Occipital lobe (tissue), 1 donor: ENCODE measurements at regions not wholly inside any gene's neighbourhood (a gene's known extent, or its start where the extent isn't known, plus 50 kb on each side); places are given as distances from the start of the nearest gene placed in this dataset.

Experiments
- DNase-seq: peaks from one replicate; lab custom pipeline; 2025; lab: John Stamatoyannopoulos, UW

DNA sequence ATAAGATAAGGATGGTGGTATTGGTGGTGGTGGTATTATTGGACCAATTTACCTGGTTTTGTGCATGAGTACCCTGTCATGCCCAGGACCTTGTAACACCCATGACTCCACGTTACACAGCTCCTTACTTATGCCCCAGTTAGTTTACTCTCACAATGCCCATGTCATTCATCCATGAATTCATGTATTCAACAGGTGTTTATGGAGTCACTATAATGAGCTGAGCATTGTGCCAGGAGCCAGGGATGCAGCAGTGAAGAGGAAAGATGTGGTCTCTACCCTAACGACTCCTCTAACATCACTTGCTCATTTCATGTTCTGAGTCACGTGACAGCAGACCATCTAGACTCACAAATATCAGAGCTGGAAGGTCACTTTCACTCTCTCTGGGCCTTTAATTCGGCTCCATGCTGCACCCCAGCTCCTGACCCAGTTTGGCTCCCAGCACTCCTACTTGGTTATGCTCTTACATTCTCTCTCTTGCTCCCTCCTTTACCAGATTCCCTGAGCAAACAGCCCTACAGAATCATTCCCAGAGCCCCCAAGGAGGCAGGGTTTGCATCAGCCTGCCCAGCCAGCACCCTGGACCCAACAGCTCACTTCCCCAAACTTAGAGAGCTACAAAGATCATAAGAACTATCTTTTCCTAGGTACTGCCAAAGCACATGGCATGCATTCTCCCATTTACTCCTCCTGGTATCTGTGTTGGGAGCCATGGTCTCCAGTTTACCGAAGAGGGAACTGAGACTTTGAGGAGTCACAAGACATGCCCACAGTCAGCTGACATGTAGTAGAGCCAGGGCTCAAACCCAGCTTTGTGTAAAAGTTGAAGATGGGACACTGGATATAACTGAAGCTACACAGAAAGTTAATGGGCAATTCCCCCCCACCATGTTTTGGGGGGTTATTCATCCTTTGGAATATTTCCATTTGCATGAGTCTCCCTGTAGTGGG lies 449.9 kb downstream of the LRATD1 start:
- no peak for DNase-seq

DNA sequence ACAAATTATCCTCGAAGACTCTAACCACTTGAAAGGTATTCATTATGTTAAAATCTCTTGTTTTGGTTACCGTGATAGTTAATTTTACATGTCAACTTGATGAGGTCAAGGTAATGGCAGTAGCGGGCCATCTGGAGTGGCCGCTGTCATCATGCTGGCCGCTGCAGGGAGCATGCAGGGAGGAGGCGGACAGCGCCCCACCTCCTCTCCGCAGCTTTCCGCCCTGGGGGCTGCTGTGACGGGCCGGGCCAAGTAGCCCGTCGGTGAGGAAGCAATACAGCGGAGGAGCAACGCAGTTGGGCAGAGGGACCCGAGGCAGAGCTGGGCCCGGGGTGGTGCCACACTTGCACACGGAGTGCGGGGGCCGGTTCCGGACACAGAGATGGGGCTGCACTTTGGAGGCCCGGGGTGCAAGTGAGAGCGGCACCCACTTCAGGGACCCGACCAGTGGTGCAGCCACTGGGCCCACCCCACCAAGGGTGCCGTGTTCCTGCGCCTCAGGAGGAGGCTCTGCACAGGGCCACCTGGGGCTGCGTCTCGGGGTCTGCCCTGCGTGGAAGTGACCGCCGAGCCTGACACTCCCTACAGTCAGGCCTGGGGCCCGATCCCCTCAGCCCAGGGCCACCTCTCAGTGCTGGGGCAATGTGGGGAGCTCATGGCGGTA lies 452.4 kb downstream of the LRATD1 start:
- no peak for DNase-seq

DNA sequence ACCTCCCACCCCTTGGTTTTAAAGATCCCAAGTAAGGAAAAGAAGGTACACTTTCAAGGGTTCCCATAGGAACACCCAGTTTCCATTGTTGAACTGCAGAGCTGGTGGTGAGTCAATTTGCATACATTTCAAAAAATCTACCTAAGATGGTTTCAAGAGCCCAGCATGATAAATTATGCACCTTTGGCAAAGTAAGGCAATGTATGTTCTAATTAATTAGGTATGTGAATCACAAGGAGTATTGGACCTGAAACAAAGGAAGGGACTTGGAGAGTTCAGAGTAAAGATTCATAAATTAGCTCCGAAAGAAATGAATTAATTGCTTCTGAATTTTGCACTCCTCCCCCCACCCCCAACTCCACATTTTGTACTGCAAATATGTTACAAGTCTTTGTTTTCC lies 459.7 kb downstream of the LRATD1 start:
- DNase-seq: no peak

DNA sequence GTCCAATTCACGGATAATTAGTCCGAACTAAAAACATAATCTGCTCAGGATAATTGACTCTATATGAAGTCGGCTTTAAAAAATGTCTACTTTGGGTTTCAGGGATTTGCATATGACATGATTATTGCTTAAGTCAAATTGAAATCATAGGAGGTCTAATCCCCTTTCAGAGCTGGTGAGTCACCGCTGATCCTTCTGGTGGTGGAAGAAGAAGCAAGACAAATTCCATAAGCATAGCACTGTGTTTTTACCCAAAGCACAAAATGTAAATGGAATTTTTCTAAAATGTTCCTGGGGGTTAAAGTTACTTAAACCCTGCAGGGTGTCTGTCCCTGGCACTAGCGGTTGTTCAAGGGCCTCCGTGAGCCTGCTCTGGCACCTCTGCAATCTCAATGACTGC lies 460.2 kb downstream of the LRATD1 start:
- DNase-seq: no peak

- no peak for DNase-seq
These were observed 461.6 kb downstream of the LRATD1 start for GRCh38 chr2:15094161-15094560.

DNA sequence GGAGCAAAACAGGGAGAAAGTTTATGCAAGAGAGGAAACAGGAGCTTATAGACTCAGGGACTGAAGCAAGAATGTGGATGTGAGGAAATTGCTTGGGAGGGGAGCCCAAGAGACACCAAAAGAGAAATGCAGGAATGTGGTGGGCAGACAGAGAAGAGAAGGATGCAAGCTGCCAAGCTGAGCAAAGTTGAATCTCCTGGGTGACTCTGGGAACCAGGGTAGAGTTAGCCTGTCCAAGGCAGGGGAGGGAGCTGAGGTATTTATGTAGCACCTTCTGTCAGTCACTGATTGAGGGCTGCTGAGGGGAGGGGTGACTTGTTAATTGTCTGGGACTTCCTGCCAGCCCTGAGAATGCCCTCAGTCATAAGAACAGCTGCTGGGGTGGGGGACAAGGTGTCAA lies 464.3 kb downstream of the NBAS start:
- DNase-seq: no peak

- DNase-seq: no peak
These were observed 454.0 kb downstream of the NBAS start for GRCh38 chr2:15107137-15107536.

DNA sequence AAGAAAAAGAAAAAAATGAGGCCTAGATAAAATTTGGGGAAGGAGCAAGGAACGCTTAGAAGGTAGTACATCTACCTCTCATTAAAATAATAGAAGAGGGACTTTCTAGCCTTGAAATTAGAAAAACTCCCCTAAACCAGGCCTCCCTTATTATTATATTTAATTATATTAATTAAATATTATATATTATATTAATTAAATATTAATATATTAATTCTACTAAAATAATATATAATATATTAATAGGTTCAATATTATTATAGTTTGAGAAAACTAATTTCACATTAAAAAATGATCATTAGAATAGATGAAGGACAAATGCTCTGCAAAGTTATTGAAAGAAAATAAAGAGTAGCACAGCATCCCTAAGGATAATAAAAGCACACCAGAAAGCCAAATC lies 449.4 kb downstream of the NBAS start:
- no peak for DNase-seq

DNA sequence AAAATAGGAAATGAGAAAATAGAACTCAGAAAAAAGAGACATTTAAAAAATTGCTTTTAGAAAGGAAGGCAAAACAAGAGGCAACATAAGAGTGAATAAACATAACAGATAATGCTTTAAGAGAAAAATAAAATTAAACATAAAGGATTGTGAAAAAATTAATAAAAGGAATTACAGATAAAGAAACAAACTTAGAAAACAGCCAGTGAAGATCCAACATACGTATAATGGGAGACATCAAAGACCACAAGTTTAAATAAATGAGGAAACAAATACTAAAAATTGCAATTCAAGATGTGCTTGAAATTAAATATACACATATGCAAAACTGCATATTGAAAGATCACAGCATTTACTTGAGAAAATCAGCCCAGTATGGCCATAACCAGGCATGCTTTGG lies 448.9 kb downstream of the NBAS start:
- no peak for DNase-seq

- no peak for DNase-seq
These were observed 445.4 kb downstream of the NBAS start for GRCh38 chr2:15115776-15116175.

- DNase-seq: no peak
These were observed 444.3 kb downstream of the NBAS start for GRCh38 chr2:15116830-15117229.
